ENCODE measurements at regions not wholly inside any gene's neighbourhood (a gene's known extent, or its start where the extent isn't known, plus 50 kb on each side); places are given as distances from the start of the nearest gene placed in this dataset.

GRCh38 chr2:103734911-103735310 is 973.1 kb downstream of the TMEM182 start:
- intact Hi-C loops (cut with DNase I; ENCODE audit: low total_unique reads): no loop called here
- TF ChIP-seq POLR2AphosphoS5 (IDR thresholded peaks at IDR 0.05) (no peak), CTCF (IDR thresholded peaks at IDR 0.05) (no peak), POLR2A (IDR thresholded peaks at IDR 0.05) (no peak)
- H3K27me3 ChIP-seq: no peaks in the 10 kb centered on the region
- H3K4me1 ChIP-seq: no peaks in the 10 kb centered on the region
- no peak for DNase-seq (ENCODE audit: low spot score in 2 of 2)
- H3K27ac ChIP-seq: no peak overlapping the region
- no peak overlapping the region for H3K4me3 ChIP-seq
- no peaks in the 10 kb centered on the region for H3K36me3 ChIP-seq
- H3K9me3 ChIP-seq: peaks cover 10 to 28% of the 10 kb centered on the region in 2 donors

GRCh38 chr2:103738108-103738507 is 976.3 kb downstream of the TMEM182 start:
- no peak overlapping the region for H3K4me3 ChIP-seq
- DNase-seq (ENCODE audit: low spot score in 2 of 2): no peak
- H3K4me1 ChIP-seq: no peaks in the 10 kb centered on the region
- no peaks in the 10 kb centered on the region for H3K27me3 ChIP-seq
- no peaks in the 10 kb centered on the region for H3K36me3 ChIP-seq
- H3K9me3 ChIP-seq: peaks cover 10 to 23% of the 10 kb centered on the region in 2 donors
- no peak overlapping the region for H3K27ac ChIP-seq
- intact Hi-C loops (cut with DNase I; ENCODE audit: low total_unique reads): no loop called here
- TF ChIP-seq POLR2A (IDR thresholded peaks at IDR 0.05) (no peak), POLR2AphosphoS5 (IDR thresholded peaks at IDR 0.05) (no peak), CTCF (IDR thresholded peaks at IDR 0.05) (no peak)

- no peak overlapping the region for H3K4me3 ChIP-seq
- intact Hi-C loops (cut with DNase I; ENCODE audit: low total_unique reads): no loop called here
- peaks cover 7 to 18% of the 10 kb centered on the region in 2 donors for H3K9me3 ChIP-seq
- DNase-seq (ENCODE audit: low spot score in 2 of 2): no peak
- H3K4me1 ChIP-seq: no peaks in the 10 kb centered on the region
- H3K27me3 ChIP-seq: no peaks in the 10 kb centered on the region
- H3K36me3 ChIP-seq: no peaks in the 10 kb centered on the region
- no peak overlapping the region for H3K27ac ChIP-seq
- TF ChIP-seq POLR2AphosphoS5 (IDR thresholded peaks at IDR 0.05) (no peak), POLR2A (IDR thresholded peaks at IDR 0.05) (no peak), CTCF (IDR thresholded peaks at IDR 0.05) (no peak)
Measured at GRCh38 chr2:103738606-103739005, 976.8 kb downstream of the TMEM182 start.

- Histone ChIP-seq H3K36me3 (no peaks in the 10 kb centered on the region), H3K9me3 (peaks cover 1 to 13% of the 10 kb centered on the region in 2 donors), H3K27me3 (no peaks in the 10 kb centered on the region), H3K27ac (no peak overlapping the region), H3K4me1 (no peaks in the 10 kb centered on the region), H3K4me3 (no peak overlapping the region)
- intact Hi-C loops (cut with DNase I; ENCODE audit: low total_unique reads): no loop called here
- TF ChIP-seq POLR2AphosphoS5 (IDR thresholded peaks at IDR 0.05) (no peak), CTCF (IDR thresholded peaks at IDR 0.05) (no peak), POLR2A (IDR thresholded peaks at IDR 0.05) (no peak)
- no peak for DNase-seq (ENCODE audit: low spot score in 2 of 2)
Measured at GRCh38 chr2:103739186-103739585, 977.4 kb downstream of the TMEM182 start.

GRCh38 chr2:103739921-103740320 is 978.1 kb downstream of the TMEM182 start:
- no peak overlapping the region for H3K27ac ChIP-seq
- H3K27me3 ChIP-seq: no peaks in the 10 kb centered on the region
- TF ChIP-seq POLR2A (IDR thresholded peaks at IDR 0.05) (no peak), POLR2AphosphoS5 (IDR thresholded peaks at IDR 0.05) (no peak)

GRCh38 chr2:103740631-103741030 is 978.8 kb downstream of the TMEM182 start:
- H3K27ac ChIP-seq: no peak overlapping the region
- no peak for DNase-seq (ENCODE audit: low spot score in 2 of 2)
- H3K4me3 ChIP-seq: no peak overlapping the region
- no peak for TF ChIP-seq POLR2A (IDR thresholded peaks at IDR 0.05)
- no peak for TF ChIP-seq POLR2AphosphoS5 (IDR thresholded peaks at IDR 0.05)
- no peak for TF ChIP-seq CTCF (IDR thresholded peaks at IDR 0.05)
- H3K36me3 ChIP-seq: no peaks in the 10 kb centered on the region
- no peaks in the 10 kb centered on the region for H3K4me1 ChIP-seq
- intact Hi-C loops (cut with DNase I; ENCODE audit: low total_unique reads): no loop called here
- no peaks in the 10 kb centered on the region for H3K27me3 ChIP-seq
- H3K9me3 ChIP-seq: no peaks in the 10 kb centered on the region

More at GRCh38 chr2:103739921-103740320, 978.1 kb downstream of the TMEM182 start:
- intact Hi-C loops (cut with DNase I; ENCODE audit: low total_unique reads): no loop called here
- no peak overlapping the region for H3K4me3 ChIP-seq
- peaks cover 0 to 6% of the 10 kb centered on the region in 2 donors for H3K9me3 ChIP-seq
- no peaks in the 10 kb centered on the region for H3K4me1 ChIP-seq
- DNase-seq (ENCODE audit: low spot score in 2 of 2): no peak
- H3K36me3 ChIP-seq: no peaks in the 10 kb centered on the region
